ENCODE measurements at regions not wholly inside any gene's neighbourhood (a gene's known extent, or its start where the extent isn't known, plus 50 kb on each side); places are given as distances from the start of the nearest gene placed in this dataset.

- TF ChIP-seq BHLHE40 (IDR thresholded peaks at IDR 0.05; ENCODE audit: borderline replicate concordance in 1 of 2, low read depth in 2 of 2, low read length in 1 of 2) (no peak), ZNF274 (IDR thresholded peaks at IDR 0.05; ENCODE audit: insufficient read depth, insufficient read length) (no peak)
Measured at GRCh38 chr18:73987247-73987980, 160.2 kb downstream of the FBXO15 start (continued).

- intact Hi-C loops (cut with micrococcal nuclease; ENCODE audit: unreplicated experiment) = no loop called here
- POLR2A ChIA-PET = no interaction called here
Measured at GRCh38 chr18:73986711-73987110, 160.9 kb downstream of the FBXO15 start.

More at GRCh38 chr18:73986711-73987110, 160.9 kb downstream of the FBXO15 start:
- Histone ChIP-seq H2AFZ (ENCODE audit: control insufficient read depth, low read depth, low read length) (no peak overlapping the region), H3K4me1 (ENCODE audit: control insufficient read depth, insufficient read depth, low read length) (no peaks in the 10 kb centered on the region), H3K9me3 (replicated peaks; ENCODE audit: control insufficient read depth, insufficient read depth, low read length) (no peaks in the 10 kb centered on the region), H3K79me2 (ENCODE audit: control insufficient read depth, insufficient read depth, low read length) (no peaks in the 10 kb centered on the region), H3K4me2 (ENCODE audit: control insufficient read depth, insufficient read depth) (no peak overlapping the region), H3K9ac (ENCODE audit: control insufficient read depth, insufficient read depth, low read length) (no peak overlapping the region), H3K27me3 (replicated peaks in 1 of 2; ENCODE audit: control insufficient read depth in 2 of 2, insufficient read depth in 2 of 2, low read length in 1 of 2) (no peaks in the 10 kb centered on the region), H3K4me3 (no peak overlapping the region), H4K20me1 (ENCODE audit: control insufficient read depth, insufficient read depth) (no peaks in the 10 kb centered on the region), H3K27ac (ENCODE audit: control insufficient read depth, insufficient read depth) (no peak overlapping the region), H3K36me3 (ENCODE audit: control insufficient read depth in 2 of 2, insufficient read depth in 2 of 2, low read length in 1 of 2) (no peaks in the 10 kb centered on the region)
- ChIA-PET SMC1A (ENCODE audit: uncharacterized antibody, unreplicated experiment) (no interaction called here), RAD21 (ENCODE audit: unreplicated experiment) (no interaction called here), CTCF (no interaction called here)
- no peak for TF ChIP-seq SMC3 (IDR thresholded peaks at IDR 0.05; ENCODE audit: borderline replicate concordance, low read length)
- TF ChIP-seq ASH2L (IDR thresholded peaks at IDR 0.05; ENCODE audit: borderline replicate concordance, low read depth) = no peak
- no peak for TF ChIP-seq BCL11A (IDR thresholded peaks at IDR 0.05; ENCODE audit: low read depth, low read length)
- TF ChIP-seq, protein P1, sequence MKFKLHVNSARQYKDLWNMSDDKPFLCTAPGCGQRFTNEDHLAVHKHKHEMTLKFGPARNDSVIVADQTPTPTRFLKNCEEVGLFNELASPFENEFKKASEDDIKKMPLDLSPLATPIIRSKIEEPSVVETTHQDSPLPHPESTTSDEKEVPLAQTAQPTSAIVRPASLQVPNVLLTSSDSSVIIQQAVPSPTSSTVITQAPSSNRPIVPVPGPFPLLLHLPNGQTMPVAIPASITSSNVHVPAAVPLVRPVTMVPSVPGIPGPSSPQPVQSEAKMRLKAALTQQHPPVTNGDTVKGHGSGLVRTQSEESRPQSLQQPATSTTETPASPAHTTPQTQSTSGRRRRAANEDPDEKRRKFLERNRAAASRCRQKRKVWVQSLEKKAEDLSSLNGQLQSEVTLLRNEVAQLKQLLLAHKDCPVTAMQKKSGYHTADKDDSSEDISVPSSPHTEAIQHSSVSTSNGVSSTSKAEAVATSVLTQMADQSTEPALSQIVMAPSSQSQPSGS (IDR thresholded peaks at IDR 0.05; ENCODE audit: low read length) = no peak
- TF ChIP-seq POLR2AphosphoS5 (IDR thresholded peaks at IDR 0.05; ENCODE audit: low read length) = no peak
- no peak for TF ChIP-seq BCLAF1 (IDR thresholded peaks at IDR 0.05)
- no peak for TF ChIP-seq JUNB (IDR thresholded peaks at IDR 0.05)
- no peak for TF ChIP-seq CHD2 (IDR thresholded peaks at IDR 0.05; ENCODE audit: borderline replicate concordance, low read depth, low read length)
- no peak for TF ChIP-seq ZNF207 (IDR thresholded peaks at IDR 0.05; ENCODE audit: borderline replicate concordance)
- no peak for ATAC-seq
- WGBS (ENCODE audit: insufficient coverage, insufficient replicate concordance, low lambda C conversion rate, missing lambda C conversion rate) = 12% methylated on average over 3 of the region's 3 CpGs
- DNase-seq (ENCODE audit: low read depth, low spot score) = no peak
- BruUV-seq (replicated peaks) = no TSS peak
- in situ Hi-C loops (cut with MboI) = no loop called here
- no peak for FAIRE-seq
